ENCODE measurements at regions not wholly inside any gene's neighbourhood (a gene's known extent, or its start where the extent isn't known, plus 50 kb on each side); places are given as distances from the start of the nearest gene placed in this dataset.

GRCh38 chr3:88661433-88661824, 446.0 kb upstream of the EPHA3 start:
- TF ChIP-seq POLR2A (IDR thresholded peaks at IDR 0.05; ENCODE audit: low read depth, low read length) (no peak), TAF1 (IDR thresholded peaks at IDR 0.05; ENCODE audit: borderline replicate concordance, low read depth, low read length) (no peak), POLR2AphosphoS5 (IDR thresholded peaks at IDR 0.05; ENCODE audit: low read depth, low read length) (no peak)

Data from GM12892 (cell line).